DND-41 (cell line): ENCODE measurements at regions not wholly inside any gene's neighbourhood (a gene's known extent, or its start where the extent isn't known, plus 50 kb on each side); places are given as distances from the start of the nearest gene placed in this dataset.
"Not testable (repeated sequence)": the region's sequence is repeated elsewhere in the genome, so short reads cannot be mapped to it uniquely, and the experiment has no call there.

Experiments used
- ATAC-seq: fragments of 200-7000 bp; cut with Tn5 transposase; 3 replicates; pipeline ENCODE4 v1.9.1; 2021; ENCODE audit warnings: low read depth; ENCODE audit not compliant: insufficient read depth
- DNase-seq: peaks from one replicate; pipeline ENCODE4 v3.0.0-alpha.2; 2020
- H2AFZ ChIP-seq: 2 replicates; pipeline ENCODE4 v1.6.0; 2012; ENCODE audit warnings: low read depth, low read length
- H3K27ac ChIP-seq: 2 replicates; pipeline ENCODE4 v1.5.1; 2012; ENCODE audit warnings: low read length, inconsistent platforms
- H3K27me3 ChIP-seq: fragments of 200-600 bp; sonication (generic); 2 replicates; pipeline ENCODE4 v1.6.0; 2012; ENCODE audit warnings: low read length, mild to moderate bottlenecking, inconsistent platforms; ENCODE audit not compliant: insufficient read depth, poor library complexity
- H3K36me3 ChIP-seq: 2 replicates; pipeline ENCODE4 v1.5.1; 2012; ENCODE audit warnings: low read length, inconsistent platforms; ENCODE audit not compliant: insufficient read depth
- H3K4me1 ChIP-seq: 2 replicates; pipeline ENCODE4 v1.5.1; 2012; ENCODE audit warnings: mild to moderate bottlenecking, low read length; ENCODE audit not compliant: insufficient read depth
- H3K4me2 ChIP-seq: 2 replicates; pipeline ENCODE4 v1.6.0; 2012; ENCODE audit warnings: mild to moderate bottlenecking, moderate library complexity, low read length, inconsistent platforms; ENCODE audit not compliant: insufficient read depth
- H3K4me3 ChIP-seq, 2 experiments: fragments of 200-600 bp in 1 of 2; shearing (Covaris generic) in 1 of 2; 2 replicates each; pipeline ENCODE4 v1.5.1; 2012 to 2016; ENCODE audit warnings: inconsistent platforms in 2 of 2, low read length in 2 of 2, mild to moderate bottlenecking in 2 of 2, low read depth in 1 of 2, moderate library complexity in 1 of 2
- H3K79me2 ChIP-seq: 2 replicates; pipeline ENCODE4 v1.6.0; 2012; ENCODE audit warnings: low read length, inconsistent platforms; ENCODE audit not compliant: insufficient read depth
- H3K9ac ChIP-seq: 2 replicates; pipeline ENCODE4 v1.6.0; 2012; ENCODE audit warnings: low read depth, mild to moderate bottlenecking, inconsistent platforms, low read length, moderate library complexity
- H3K9me3 ChIP-seq: 2 replicates; pipeline ENCODE4 v1.5.1; 2012; ENCODE audit warnings: low read length, moderate library complexity, mild to moderate bottlenecking, inconsistent platforms; ENCODE audit not compliant: insufficient read depth, severe bottlenecking
- H4K20me1 ChIP-seq: 2 replicates; pipeline ENCODE4 v1.6.0; 2012; ENCODE audit warnings: low read length; ENCODE audit not compliant: insufficient read depth
- CTCF ChIP-seq: IDR thresholded peaks from 2 replicates; pipeline ENCODE4 v1.5.1; 2012; ENCODE audit warnings: borderline replicate concordance, low read length, moderate library complexity, mild to moderate bottlenecking; ENCODE audit not compliant: poor library complexity, severe bottlenecking; ENCODE audit errors: extremely low read depth
- EZH2 ChIP-seq: IDR thresholded peaks from 3 replicates; pipeline ENCODE4 v1.6.1; 2012; ENCODE audit warnings: borderline replicate concordance, low read depth, mild to moderate bottlenecking, moderate library complexity, low read length, inconsistent platforms; ENCODE audit not compliant: severe bottlenecking

GRCh38 chr5:60535951-60536350 is 164.0 kb downstream of the DEPDC1B start:
- H3K27ac ChIP-seq = no peak overlapping the region
- H3K4me3 ChIP-seq = no peak overlapping the region
- H3K79me2 ChIP-seq = no peaks in the 10 kb centered on the region
- no peak for DNase-seq
- no peak for ATAC-seq
- H3K9me3 ChIP-seq = no peaks in the 10 kb centered on the region
- H2AFZ ChIP-seq = no peak overlapping the region
- no peaks in the 10 kb centered on the region; the same call in 1 of the 2 replicates for H3K4me1 ChIP-seq
- H3K27me3 ChIP-seq = no peaks in the 10 kb centered on the region
- TF ChIP-seq EZH2 = no peak
- no peak for TF ChIP-seq CTCF
- no peak overlapping the region for H3K9ac ChIP-seq
- no peaks in the 10 kb centered on the region for H4K20me1 ChIP-seq
- no peaks in the 10 kb centered on the region for H3K36me3 ChIP-seq
- H3K4me2 ChIP-seq = no peak overlapping the region

- H3K4me2 ChIP-seq = no peak overlapping the region
- no peak for ATAC-seq
- no peak overlapping the region for H2AFZ ChIP-seq
- no peak overlapping the region for H3K4me3 ChIP-seq
- H3K27me3 ChIP-seq = no peaks in the 10 kb centered on the region
- no peaks in the 10 kb centered on the region for H4K20me1 ChIP-seq
- no peak overlapping the region for H3K27ac ChIP-seq
- TF ChIP-seq EZH2 = no peak
- TF ChIP-seq CTCF = no peak
- no peaks in the 10 kb centered on the region; the same call in 1 of the 2 replicates for H3K4me1 ChIP-seq
- no peaks in the 10 kb centered on the region for H3K9me3 ChIP-seq
- no peaks in the 10 kb centered on the region for H3K36me3 ChIP-seq
- no peak for DNase-seq
- no peaks in the 10 kb centered on the region for H3K79me2 ChIP-seq
- H3K9ac ChIP-seq = no peak overlapping the region
Measured at GRCh38 chr5:60535198-60535597, 164.8 kb downstream of the DEPDC1B start.

GRCh38 chr5:60533789-60534188 is 166.2 kb downstream of the DEPDC1B start:
- no peaks in the 10 kb centered on the region for H3K27me3 ChIP-seq
- H3K27ac ChIP-seq = no peak overlapping the region
- H3K4me1 ChIP-seq = no peaks in the 10 kb centered on the region
- TF ChIP-seq CTCF (peak; percentile 24), EZH2 (no peak)
- no peaks in the 10 kb centered on the region for H4K20me1 ChIP-seq
- no peak for ATAC-seq
- H3K4me2 ChIP-seq = no peak overlapping the region
- H2AFZ ChIP-seq = no peak overlapping the region
- no peaks in the 10 kb centered on the region for H3K9me3 ChIP-seq
- H3K9ac ChIP-seq = no peak overlapping the region
- H3K36me3 ChIP-seq = no peaks in the 10 kb centered on the region
- H3K79me2 ChIP-seq = no peaks in the 10 kb centered on the region
- H3K4me3 ChIP-seq = no peak overlapping the region
- DNase-seq = no peak

GRCh38 chr5:60532796-60533195 is 167.2 kb downstream of the DEPDC1B start:
- H3K27ac ChIP-seq, H3K27me3 ChIP-seq, H3K4me1 ChIP-seq, DNase-seq, H3K4me2 ChIP-seq, H3K9ac ChIP-seq, H2AFZ ChIP-seq, H3K79me2 ChIP-seq, H3K36me3 ChIP-seq, H3K9me3 ChIP-seq, H4K20me1 ChIP-seq, ATAC-seq, H3K4me3 ChIP-seq: not testable (repeated sequence)

- peaks cover 10% of the 10 kb centered on the region; the same call in 1 of the 2 replicates for H3K4me1 ChIP-seq
Measured at GRCh38 chr5:60530144-60530848, 169.7 kb downstream of the DEPDC1B start.

More at GRCh38 chr5:60530144-60530848, 169.7 kb downstream of the DEPDC1B start:
- not testable (repeated sequence) for H4K20me1 ChIP-seq, H2AFZ ChIP-seq, H3K27ac ChIP-seq, H3K4me2 ChIP-seq, DNase-seq, H3K9ac ChIP-seq, H3K4me3 ChIP-seq, H3K36me3 ChIP-seq, H3K79me2 ChIP-seq, H3K27me3 ChIP-seq, H3K9me3 ChIP-seq
- ATAC-seq = peak; percentile 29; the same call in 1 of the 3 replicates
